ENCODE measurements at regions not wholly inside any gene's neighbourhood (a gene's known extent, or its start where the extent isn't known, plus 50 kb on each side); places are given as distances from the start of the nearest gene placed in this dataset.

GRCh38 chr12:88272456-88272855, 130.3 kb downstream of the TMTC3 start:
- no peaks in the 10 kb centered on the region for H3K36me3 ChIP-seq (ENCODE audit: control insufficient read depth in 2 of 2, extremely low read depth in 1 of 2, insufficient read depth in 2 of 2, low read length in 2 of 2)
- no peaks in the 10 kb centered on the region for H3K9me3 ChIP-seq (replicated peaks; ENCODE audit: control insufficient read depth, insufficient read depth, low read length)
- no peak overlapping the region for H3K4me2 ChIP-seq (ENCODE audit: insufficient read depth, low read length)
- DNase-seq (ENCODE audit: low read depth, low spot score) (no peak), FAIRE-seq (no peak)
- no peaks in the 10 kb centered on the region for H4K20me1 ChIP-seq (replicated peaks; ENCODE audit: control insufficient read depth, extremely low read depth, insufficient read depth, low read length)
- H3K27ac ChIP-seq (ENCODE audit: insufficient read depth, low read depth, low read length) = no peak overlapping the region
- no peaks in the 10 kb centered on the region for H3K9me1 ChIP-seq (replicated peaks; ENCODE audit: control insufficient read depth, extremely low read depth, insufficient read depth, low read length)
- CTCF ChIA-PET = no interaction called here
- H2AFZ ChIP-seq (ENCODE audit: low read depth, low read length) = no peak overlapping the region
- dilution Hi-C loops (cut with MboI; ENCODE audit: extremely low pct_ligation_motif_present, low sequenced_read_pairs) (no loop called here), intact Hi-C loops (cut with micrococcal nuclease) (no loop called here)
- no peak for TF ChIP-seq FOS (IDR thresholded peaks at IDR 0.05; ENCODE audit: borderline replicate concordance, insufficient read depth, low read length)
- TF ChIP-seq MAX (IDR thresholded peaks at IDR 0.05; ENCODE audit: insufficient read depth, insufficient read length) = no peak
- TF ChIP-seq EZH2 (IDR thresholded peaks at IDR 0.05; ENCODE audit: borderline replicate concordance, low read depth, low read length, severe bottlenecking) = no peak
- TF ChIP-seq JUN (IDR thresholded peaks at IDR 0.05; ENCODE audit: borderline replicate concordance, insufficient read depth, insufficient read length, low read depth) = no peak
- TF ChIP-seq POLR2AphosphoS5 (IDR thresholded peaks at IDR 0.05; ENCODE audit: insufficient read depth, low read depth, low read length) = no peak
- no peak for TF ChIP-seq GATA2 (IDR thresholded peaks at IDR 0.05; ENCODE audit: insufficient read depth, insufficient read length, low read depth, low read length)
- no peak for TF ChIP-seq CTCF (IDR thresholded peaks at IDR 0.05; ENCODE audit: extremely low read depth in 1 of 2, insufficient read depth in 1 of 2, low read depth in 1 of 2, low read length in 2 of 2)
- TF ChIP-seq MYC (IDR thresholded peaks at IDR 0.05; ENCODE audit: low read depth, low read length) = no peak
- TF ChIP-seq POLR2A (IDR thresholded peaks at IDR 0.05; ENCODE audit: low read depth, low read length) = no peak
- POLR2A ChIA-PET = interaction anchor here (0.6 kb wide), 1 partner anchor 279 kb away, joined by 3 read pairs; no protein-coding TSS in a partner anchor
- H3K4me1 ChIP-seq (ENCODE audit: control insufficient read depth, extremely low read depth, insufficient read depth, low read length) = no peaks in the 10 kb centered on the region
- H3K27me3 ChIP-seq (ENCODE audit: control insufficient read depth in 2 of 2, insufficient read depth in 2 of 2, low read length in 2 of 2) = no peaks in the 10 kb centered on the region
- BruUV-seq (replicated peaks) = no TSS peak
- no peak overlapping the region for H3K9ac ChIP-seq (replicated peaks; ENCODE audit: extremely low read depth, insufficient read depth, low read length)
- no peak overlapping the region for H3K4me3 ChIP-seq (replicated peaks in 1 of 3; ENCODE audit: insufficient read depth in 1 of 3, low read depth in 1 of 3, low read length in 3 of 3)
- H3K79me2 ChIP-seq (ENCODE audit: control insufficient read depth, insufficient read depth, low read length) = no peaks in the 10 kb centered on the region

Data from endothelial cell of umbilical vein (primary cell).